IMR-90 (cell line): ENCODE measurements at regions not wholly inside any gene's neighbourhood (a gene's known extent, or its start where the extent isn't known, plus 50 kb on each side); places are given as distances from the start of the nearest gene placed in this dataset.

Experiments used
- ELK1 ChIP-seq: fragments of 150-350 bp; IDR thresholded peaks from 2 replicates; pipeline ENCODE4 v1.6.1; 2016; ENCODE audit warnings: low read depth, mild to moderate bottlenecking, low read length, moderate library complexity, borderline replicate concordance
- MAFK ChIP-seq: IDR thresholded peaks from 2 replicates; pipeline ENCODE4 v1.6.1; 2012; ENCODE audit warnings: low read depth, low read length, improper control_type of control experiment
- MAZ ChIP-seq: IDR thresholded peaks from 2 replicates; pipeline ENCODE4 v1.6.1; 2012; ENCODE audit warnings: low read depth, mild to moderate bottlenecking, low read length, improper control_type of control experiment, moderate library complexity, borderline replicate concordance
- MXI1 ChIP-seq: IDR thresholded peaks from 2 replicates; pipeline ENCODE4 v1.6.1; 2012; ENCODE audit warnings: low read depth, mild to moderate bottlenecking, low read length, moderate library complexity, borderline replicate concordance
- POLR2A ChIP-seq: IDR thresholded peaks from 2 replicates; pipeline ENCODE4 v1.6.1; 2012; ENCODE audit warnings: mild to moderate bottlenecking, low read depth, low read length
- RAD21 ChIP-seq: IDR thresholded peaks from 2 replicates; pipeline ENCODE4 v1.6.1; 2012; ENCODE audit warnings: low read length, improper control_type of control experiment
- SMC3 ChIP-seq: fragments of 150-350 bp; IDR thresholded peaks from 2 replicates; pipeline ENCODE4 v1.6.1; 2016; ENCODE audit warnings: low read depth, mild to moderate bottlenecking, antibody characterized with exemption, low read length, moderate library complexity
- TF ChIP-seq, protein P1 (sequence below): conservative IDR thresholded peaks from 2 replicates; pipeline ENCODE4 v1.5.1; 2012; ENCODE audit warnings: mild to moderate bottlenecking, low read depth, low read length, improper control_type of control experiment
- TF ChIP-seq, protein P2 (sequence below): fragments of 150-350 bp; IDR thresholded peaks from 2 replicates; pipeline ENCODE4 v1.6.1; 2017; ENCODE audit warnings: mild to moderate bottlenecking, antibody characterized with exemption, low read length, low read depth

GRCh38 chr17:30600060-30600829 lies 123.0 kb downstream of the GOSR1 start:
- TF ChIP-seq, protein P1, sequence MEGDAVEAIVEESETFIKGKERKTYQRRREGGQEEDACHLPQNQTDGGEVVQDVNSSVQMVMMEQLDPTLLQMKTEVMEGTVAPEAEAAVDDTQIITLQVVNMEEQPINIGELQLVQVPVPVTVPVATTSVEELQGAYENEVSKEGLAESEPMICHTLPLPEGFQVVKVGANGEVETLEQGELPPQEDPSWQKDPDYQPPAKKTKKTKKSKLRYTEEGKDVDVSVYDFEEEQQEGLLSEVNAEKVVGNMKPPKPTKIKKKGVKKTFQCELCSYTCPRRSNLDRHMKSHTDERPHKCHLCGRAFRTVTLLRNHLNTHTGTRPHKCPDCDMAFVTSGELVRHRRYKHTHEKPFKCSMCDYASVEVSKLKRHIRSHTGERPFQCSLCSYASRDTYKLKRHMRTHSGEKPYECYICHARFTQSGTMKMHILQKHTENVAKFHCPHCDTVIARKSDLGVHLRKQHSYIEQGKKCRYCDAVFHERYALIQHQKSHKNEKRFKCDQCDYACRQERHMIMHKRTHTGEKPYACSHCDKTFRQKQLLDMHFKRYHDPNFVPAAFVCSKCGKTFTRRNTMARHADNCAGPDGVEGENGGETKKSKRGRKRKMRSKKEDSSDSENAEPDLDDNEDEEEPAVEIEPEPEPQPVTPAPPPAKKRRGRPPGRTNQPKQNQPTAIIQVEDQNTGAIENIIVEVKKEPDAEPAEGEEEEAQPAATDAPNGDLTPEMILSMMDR = peak; percentile 50
- TF ChIP-seq MAFK (no peak), MAZ (no peak), POLR2A (peak; percentile 75), SMC3 (no peak), ELK1 (no peak), RAD21 (peak; percentile 25; the same call in 1 of the 2 replicates), MXI1 (no peak)
- TF ChIP-seq, protein P2, sequence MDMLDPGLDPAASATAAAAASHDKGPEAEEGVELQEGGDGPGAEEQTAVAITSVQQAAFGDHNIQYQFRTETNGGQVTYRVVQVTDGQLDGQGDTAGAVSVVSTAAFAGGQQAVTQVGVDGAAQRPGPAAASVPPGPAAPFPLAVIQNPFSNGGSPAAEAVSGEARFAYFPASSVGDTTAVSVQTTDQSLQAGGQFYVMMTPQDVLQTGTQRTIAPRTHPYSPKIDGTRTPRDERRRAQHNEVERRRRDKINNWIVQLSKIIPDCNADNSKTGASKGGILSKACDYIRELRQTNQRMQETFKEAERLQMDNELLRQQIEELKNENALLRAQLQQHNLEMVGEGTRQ = no peak
